CD4-positive, alpha-beta T cell (primary cell): ENCODE measurements at regions not wholly inside any gene's neighbourhood (a gene's known extent, or its start where the extent isn't known, plus 50 kb on each side); places are given as distances from the start of the nearest gene placed in this dataset.

Experiments
- ATAC-seq: fragments of 200-7000 bp; cut with Tn5 transposase; one replicate; pipeline ENCODE4 v1.10.0; 2022; ENCODE audit warnings: mild to moderate bottlenecking; ENCODE audit not compliant: poor library complexity
- CTCF ChIA-PET: fragments of 350-600 bp; sonication (Branson Sonifier 250); formaldehyde crosslinking; loops from one replicate; lab custom pipeline; 2021; ENCODE audit warnings: antibody characterized with exemption, inconsistent platforms; lab: Charles Lee
- POLR2A ChIA-PET: fragments of 350-600 bp; sonication (Branson Sonifier 250); formaldehyde crosslinking; loops from one replicate; lab custom pipeline; 2021; ENCODE audit warnings: antibody characterized with exemption, inconsistent platforms; lab: Charles Lee
- DNase-seq, 14 experiments: peaks; one replicate each; pipeline ENCODE4 v3.0.0-alpha.2; 2013 to 2020; ENCODE audit warnings: mixed read lengths in 2 of 14
- H3K27ac ChIP-seq, 2 donors: one replicate each; pipeline versions ENCODE4 v1.5.1 to v1.7.0; 2013; ENCODE audit warnings: low read length in 2 of 2, low read depth in 1 of 2, mild to moderate bottlenecking in 1 of 2
- H3K27me3 ChIP-seq, 2 experiments: 1 replicate in 1 of 2; 2 replicates in 1 of 2; pipeline versions ENCODE4 v1.6.1 to v1.7.0; 2013; ENCODE audit warnings: low read length in 2 of 2, control low read depth in 1 of 2, mild to moderate bottlenecking in 1 of 2, moderate library complexity in 1 of 2; ENCODE audit not compliant: insufficient read depth in 2 of 2, control insufficient read depth in 1 of 2
- H3K36me3 ChIP-seq: one replicate; pipeline ENCODE4 v1.6.1; 2013; ENCODE audit warnings: low read length, control low read depth; ENCODE audit not compliant: insufficient read depth
- H3K4me1 ChIP-seq: one replicate; pipeline ENCODE4 v1.6.1; 2013; ENCODE audit warnings: low read length, control low read depth; ENCODE audit not compliant: insufficient read depth
- H3K4me3 ChIP-seq: one replicate; pipeline ENCODE4 v1.5.1; 2013; ENCODE audit warnings: mild to moderate bottlenecking, low read length, moderate library complexity
- H3K9me3 ChIP-seq, 2 experiments: 1 replicate in 1 of 2; 2 replicates in 1 of 2; pipeline versions ENCODE4 v1.6.1 to v1.7.0; 2013; ENCODE audit warnings: low read length in 2 of 2, mild to moderate bottlenecking in 2 of 2, control low read depth in 1 of 2, moderate library complexity in 1 of 2; ENCODE audit not compliant: control insufficient read depth in 1 of 2, insufficient read depth in 1 of 2
- H3K27ac Mint-ChIP-seq: one replicate; pipeline ENCODE4 v1.8.0; 2020; ENCODE audit warnings: mixed read lengths
- H3K27me3 Mint-ChIP-seq: one replicate; pipeline ENCODE4 v1.8.0; 2021; ENCODE audit warnings: mixed read lengths
- H3K36me3 Mint-ChIP-seq: one replicate; pipeline ENCODE4 v1.8.0; 2021; ENCODE audit warnings: low read depth, mixed read lengths
- H3K4me1 Mint-ChIP-seq: one replicate; pipeline ENCODE4 v1.8.0; 2021; ENCODE audit warnings: low read depth, mixed read lengths
- H3K4me3 Mint-ChIP-seq: one replicate; pipeline ENCODE4 v1.8.0; 2020; ENCODE audit warnings: mild to moderate bottlenecking, mixed read lengths
- H3K9me3 Mint-ChIP-seq: one replicate; pipeline ENCODE4 v1.8.0; 2020; ENCODE audit warnings: mixed read lengths
- CTCF ChIP-seq: fragments of 200-600 bp; IDR thresholded peaks from one replicate; pipeline ENCODE4 v1.8.0; 2022; ENCODE audit warnings: antibody characterized with exemption, mild to moderate bottlenecking
- intact Hi-C, 2 experiments: fragments of 100-400 bp; cut with DNase I in 1 of 2; cut with micrococcal nuclease in 1 of 2; formaldehyde crosslinking; loops; one replicate each; pipeline versions ENCODE4 v1.15.1 to v1.9.0; 2023 to 2025; cut with DNase I, micrococcal nuclease

GRCh38 chr7:53110425-53110824, 75.0 kb downstream of the POM121L12 start:
- CTCF ChIA-PET, result no interaction called here
- no peak for TF ChIP-seq CTCF
- H3K27me3 ChIP-seq, result no peaks in the 10 kb centered on the region
- H3K36me3 Mint-ChIP-seq, result no peaks in the 10 kb centered on the region
- POLR2A ChIA-PET, result no interaction called here
- H3K27me3 Mint-ChIP-seq, result no peaks in the 10 kb centered on the region
- H3K36me3 ChIP-seq, result no peaks in the 10 kb centered on the region
- peaks cover 7% of the 10 kb centered on the region for H3K9me3 Mint-ChIP-seq
- peaks cover 4 to 6% of the 10 kb centered on the region in 2 experiments for H3K9me3 ChIP-seq
- no peak overlapping the region for H3K4me3 Mint-ChIP-seq
- ATAC-seq (no peak), DNase-seq (no peak)
- H3K27ac ChIP-seq, result no peak overlapping the region
- H3K4me1 ChIP-seq, result no peaks in the 10 kb centered on the region
- H3K4me3 ChIP-seq, result no peak overlapping the region
- no peaks in the 10 kb centered on the region for H3K4me1 Mint-ChIP-seq
- intact Hi-C loops, result no loop called here
- no peak overlapping the region for H3K27ac Mint-ChIP-seq

GRCh38 chr7:53111031-53111430, 75.6 kb downstream of the POM121L12 start:
- POLR2A ChIA-PET, result no interaction called here
- H3K27me3 Mint-ChIP-seq, result no peaks in the 10 kb centered on the region
- ATAC-seq, result no peak

DNA sequence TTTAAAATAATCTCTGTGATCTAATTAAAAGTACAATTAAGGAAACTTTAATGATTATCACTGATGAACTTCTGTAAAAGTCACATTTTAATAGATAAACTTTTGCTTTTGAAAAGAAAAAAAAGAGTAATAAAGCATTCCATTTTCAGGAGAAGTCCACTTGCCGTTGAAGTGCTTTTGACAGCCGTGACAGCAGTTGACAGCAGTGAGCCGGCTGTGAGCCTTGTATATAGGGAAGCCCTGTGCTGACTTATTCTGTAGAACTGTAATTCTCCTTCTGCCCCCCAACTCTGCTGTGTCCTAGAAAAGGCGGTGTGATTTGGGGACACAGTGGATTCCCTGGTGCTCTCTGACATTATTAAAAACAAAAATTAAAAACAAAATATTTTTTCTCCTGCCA, 78.0 kb downstream of the POM121L12 start:
- ATAC-seq (no peak), DNase-seq (no peak)
- ChIA-PET CTCF (no interaction called here), POLR2A (no interaction called here)
- Histone ChIP-seq H3K36me3 (no peaks in the 10 kb centered on the region), H3K27ac (no peak overlapping the region), H3K27me3 (no peaks in the 10 kb centered on the region), H3K9me3 (peaks cover 0 to 4% of the 10 kb centered on the region in 2 experiments), H3K4me1 (no peaks in the 10 kb centered on the region), H3K4me3 (no peak overlapping the region)
- H3K9me3 Mint-ChIP-seq, result peaks cover 10% of the 10 kb centered on the region
- intact Hi-C loops, result no loop called here
- H3K4me1 Mint-ChIP-seq, result no peaks in the 10 kb centered on the region
- no peak overlapping the region for H3K4me3 Mint-ChIP-seq
- H3K36me3 Mint-ChIP-seq, result no peaks in the 10 kb centered on the region
- H3K27ac Mint-ChIP-seq, result no peak overlapping the region
- TF ChIP-seq CTCF, result no peak
- no peaks in the 10 kb centered on the region for H3K27me3 Mint-ChIP-seq

More at GRCh38 chr7:53111031-53111430, 75.6 kb downstream of the POM121L12 start:
- Histone ChIP-seq H3K4me3 (no peak overlapping the region), H3K27me3 (no peaks in the 10 kb centered on the region), H3K9me3 (peaks cover 4 to 6% of the 10 kb centered on the region in 2 experiments), H3K27ac (no peak overlapping the region), H3K36me3 (no peaks in the 10 kb centered on the region), H3K4me1 (no peaks in the 10 kb centered on the region)
- no peak overlapping the region for H3K4me3 Mint-ChIP-seq
- H3K4me1 Mint-ChIP-seq, result no peaks in the 10 kb centered on the region
- H3K9me3 Mint-ChIP-seq, result peaks cover 7% of the 10 kb centered on the region
- intact Hi-C loops, result no loop called here
- no peak overlapping the region for H3K27ac Mint-ChIP-seq
- H3K36me3 Mint-ChIP-seq, result no peaks in the 10 kb centered on the region
- DNase-seq, result no peak
- CTCF ChIA-PET, result interaction anchor here (0.7 kb wide), 1 partner anchor 347 kb away, joined by 3 read pairs; no protein-coding TSS in a partner anchor
- no peak for TF ChIP-seq CTCF
